ENCODE measurements at regions not wholly inside any gene's neighbourhood (a gene's known extent, or its start where the extent isn't known, plus 50 kb on each side); places are given as distances from the start of the nearest gene placed in this dataset.

DNA sequence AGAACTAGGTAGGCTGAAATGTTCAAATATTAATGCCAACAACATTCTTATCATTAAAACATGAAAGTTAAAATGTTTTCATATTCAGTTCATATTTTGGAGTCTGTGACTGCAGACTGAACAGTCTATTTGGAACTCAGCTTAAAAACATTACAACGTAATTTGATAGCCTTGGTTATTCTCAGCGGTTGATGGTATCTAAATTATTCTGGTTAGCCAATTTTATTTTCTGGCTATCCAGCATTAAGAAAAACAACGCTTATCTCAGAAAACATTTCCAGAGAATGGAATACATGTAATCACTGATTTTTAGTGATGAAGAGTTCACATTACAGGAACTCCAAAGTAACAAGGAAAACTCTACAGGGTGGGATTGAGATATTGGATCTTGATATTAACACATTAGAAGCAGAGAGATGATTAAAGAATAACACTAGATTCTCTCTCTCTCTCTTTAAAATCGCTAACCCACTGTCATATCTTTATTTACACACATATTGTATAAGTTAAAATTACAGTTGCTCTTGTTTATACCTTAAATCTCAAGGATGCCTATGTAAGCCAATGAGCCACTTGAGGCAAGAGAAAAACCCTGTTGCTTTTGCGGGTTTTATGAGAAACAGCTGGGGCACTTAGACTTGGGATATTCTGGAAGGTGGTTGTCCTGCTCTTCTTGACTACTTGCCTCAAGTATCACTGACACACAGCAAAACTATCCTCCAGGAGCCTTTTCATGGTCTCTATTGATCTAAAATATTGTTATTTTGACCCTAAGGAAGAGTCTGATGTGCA is 84.9 kb downstream of the ICOS start:
- TF ChIP-seq, protein P1, sequence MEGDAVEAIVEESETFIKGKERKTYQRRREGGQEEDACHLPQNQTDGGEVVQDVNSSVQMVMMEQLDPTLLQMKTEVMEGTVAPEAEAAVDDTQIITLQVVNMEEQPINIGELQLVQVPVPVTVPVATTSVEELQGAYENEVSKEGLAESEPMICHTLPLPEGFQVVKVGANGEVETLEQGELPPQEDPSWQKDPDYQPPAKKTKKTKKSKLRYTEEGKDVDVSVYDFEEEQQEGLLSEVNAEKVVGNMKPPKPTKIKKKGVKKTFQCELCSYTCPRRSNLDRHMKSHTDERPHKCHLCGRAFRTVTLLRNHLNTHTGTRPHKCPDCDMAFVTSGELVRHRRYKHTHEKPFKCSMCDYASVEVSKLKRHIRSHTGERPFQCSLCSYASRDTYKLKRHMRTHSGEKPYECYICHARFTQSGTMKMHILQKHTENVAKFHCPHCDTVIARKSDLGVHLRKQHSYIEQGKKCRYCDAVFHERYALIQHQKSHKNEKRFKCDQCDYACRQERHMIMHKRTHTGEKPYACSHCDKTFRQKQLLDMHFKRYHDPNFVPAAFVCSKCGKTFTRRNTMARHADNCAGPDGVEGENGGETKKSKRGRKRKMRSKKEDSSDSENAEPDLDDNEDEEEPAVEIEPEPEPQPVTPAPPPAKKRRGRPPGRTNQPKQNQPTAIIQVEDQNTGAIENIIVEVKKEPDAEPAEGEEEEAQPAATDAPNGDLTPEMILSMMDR (IDR thresholded peaks at IDR 0.05) = no peak
- no peak for TF ChIP-seq POLR2A (IDR thresholded peaks at IDR 0.05)

Data from uterus (tissue), 2 donors.